ENCODE measurements at regions not wholly inside any gene's neighbourhood (a gene's known extent, or its start where the extent isn't known, plus 50 kb on each side); places are given as distances from the start of the nearest gene placed in this dataset.

DNA sequence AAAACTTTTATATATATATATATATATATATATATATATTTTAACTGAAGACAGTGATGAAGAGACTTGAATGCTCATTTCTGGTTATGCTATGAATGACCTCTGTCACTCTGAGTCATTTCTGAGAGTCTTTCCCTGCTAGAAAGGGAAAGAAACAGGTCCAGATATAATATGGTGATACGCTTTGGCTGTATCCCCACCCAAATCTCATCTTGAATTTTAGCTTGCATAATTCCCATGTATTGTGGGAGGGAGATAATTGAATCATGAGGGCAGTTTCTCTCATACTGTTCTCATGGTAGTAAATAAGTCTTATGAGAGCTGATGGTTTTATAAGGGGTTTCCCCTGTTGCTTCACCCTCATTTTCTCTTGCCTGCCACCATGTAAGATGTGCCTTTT is 254.1 kb upstream of the IGFBP7 start:
- Histone ChIP-seq H3K9me3 (no peaks in the 10 kb centered on the region), H3K27me3 (no peaks in the 10 kb centered on the region), H3K36me3 (no peaks in the 10 kb centered on the region), H3K27ac (no peak overlapping the region), H3K4me3 (no peak overlapping the region), H3K4me1 (no peaks in the 10 kb centered on the region)
- no peak for DNase-seq (ENCODE audit: extremely low spot score in 2 of 2)
- intact Hi-C loops (cut with DNase I), result no loop called here
- TF ChIP-seq POLR2AphosphoS5 (IDR thresholded peaks at IDR 0.05; ENCODE audit: insufficient read depth in 1 of 2, low read depth in 1 of 2) (no peak), POLR2A (IDR thresholded peaks at IDR 0.05) (no peak)
- TF ChIP-seq, protein P1, sequence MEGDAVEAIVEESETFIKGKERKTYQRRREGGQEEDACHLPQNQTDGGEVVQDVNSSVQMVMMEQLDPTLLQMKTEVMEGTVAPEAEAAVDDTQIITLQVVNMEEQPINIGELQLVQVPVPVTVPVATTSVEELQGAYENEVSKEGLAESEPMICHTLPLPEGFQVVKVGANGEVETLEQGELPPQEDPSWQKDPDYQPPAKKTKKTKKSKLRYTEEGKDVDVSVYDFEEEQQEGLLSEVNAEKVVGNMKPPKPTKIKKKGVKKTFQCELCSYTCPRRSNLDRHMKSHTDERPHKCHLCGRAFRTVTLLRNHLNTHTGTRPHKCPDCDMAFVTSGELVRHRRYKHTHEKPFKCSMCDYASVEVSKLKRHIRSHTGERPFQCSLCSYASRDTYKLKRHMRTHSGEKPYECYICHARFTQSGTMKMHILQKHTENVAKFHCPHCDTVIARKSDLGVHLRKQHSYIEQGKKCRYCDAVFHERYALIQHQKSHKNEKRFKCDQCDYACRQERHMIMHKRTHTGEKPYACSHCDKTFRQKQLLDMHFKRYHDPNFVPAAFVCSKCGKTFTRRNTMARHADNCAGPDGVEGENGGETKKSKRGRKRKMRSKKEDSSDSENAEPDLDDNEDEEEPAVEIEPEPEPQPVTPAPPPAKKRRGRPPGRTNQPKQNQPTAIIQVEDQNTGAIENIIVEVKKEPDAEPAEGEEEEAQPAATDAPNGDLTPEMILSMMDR (IDR thresholded peaks at IDR 0.05), result no peak

DNA sequence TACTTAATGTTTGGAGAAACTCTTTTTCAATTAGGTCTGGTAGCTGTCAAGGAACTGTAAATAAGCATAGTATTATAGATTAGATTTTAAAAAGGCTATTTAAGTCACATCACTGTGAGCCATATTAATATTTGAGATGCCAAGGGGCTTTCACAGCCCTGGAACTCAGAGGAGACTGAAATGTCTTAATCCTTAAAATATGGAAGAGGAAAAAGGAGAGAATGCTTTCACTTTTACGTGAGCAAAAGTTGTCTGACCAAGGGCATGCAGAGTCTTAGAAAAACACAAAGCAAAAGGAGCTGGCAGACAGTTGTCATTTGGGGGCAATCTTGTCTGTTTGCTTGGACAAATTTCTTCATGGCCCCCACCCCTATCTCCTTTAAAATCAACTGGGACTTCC is 253.2 kb upstream of the IGFBP7 start:
- no peak overlapping the region for H3K27ac ChIP-seq

DNA sequence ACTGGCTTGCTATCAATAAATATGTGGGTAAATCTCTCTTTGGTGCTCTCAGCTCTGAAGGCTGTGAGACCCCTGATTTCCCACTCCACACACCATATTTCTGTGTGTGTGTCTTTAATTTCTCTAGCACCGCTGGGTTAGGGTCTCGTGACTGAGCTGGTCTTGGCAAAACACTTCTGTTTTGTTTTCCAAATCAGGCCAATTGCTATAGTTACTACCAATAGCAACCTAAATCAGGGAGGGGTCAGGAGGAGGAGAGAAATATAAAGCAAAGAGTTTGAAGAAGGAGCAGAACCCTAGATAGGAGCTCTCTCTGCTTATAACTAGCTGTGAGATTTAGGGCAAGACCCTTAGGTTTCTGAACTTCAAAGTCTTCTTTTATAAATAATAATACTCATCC is 250.5 kb upstream of the IGFBP7 start:
- Histone ChIP-seq H3K36me3 (no peaks in the 10 kb centered on the region), H3K4me3 (no peak overlapping the region), H3K9me3 (no peaks in the 10 kb centered on the region), H3K27ac (no peak overlapping the region), H3K27me3 (no peaks in the 10 kb centered on the region), H3K4me1 (no peaks in the 10 kb centered on the region)
- intact Hi-C loops (cut with DNase I), result no loop called here
- TF ChIP-seq POLR2AphosphoS5 (IDR thresholded peaks at IDR 0.05; ENCODE audit: insufficient read depth in 1 of 2, low read depth in 1 of 2) (no peak), POLR2A (IDR thresholded peaks at IDR 0.05) (no peak)
- TF ChIP-seq, protein P1 (IDR thresholded peaks at IDR 0.05), result no peak
- no peak for DNase-seq (ENCODE audit: extremely low spot score in 2 of 2)

More for the DNA sequence above, 253.2 kb upstream of the IGFBP7 start:
- Histone ChIP-seq H3K4me3 (no peak overlapping the region), H3K4me1 (no peaks in the 10 kb centered on the region), H3K9me3 (no peaks in the 10 kb centered on the region), H3K36me3 (no peaks in the 10 kb centered on the region), H3K27me3 (no peaks in the 10 kb centered on the region)
- intact Hi-C loops (cut with DNase I), result no loop called here
- no peak for TF ChIP-seq POLR2A (IDR thresholded peaks at IDR 0.05)
- TF ChIP-seq, protein P1 (IDR thresholded peaks at IDR 0.05), result no peak
- TF ChIP-seq POLR2AphosphoS5 (IDR thresholded peaks at IDR 0.05; ENCODE audit: insufficient read depth in 1 of 2, low read depth in 1 of 2), result no peak
- no peak for DNase-seq (ENCODE audit: extremely low spot score in 2 of 2)

DNA sequence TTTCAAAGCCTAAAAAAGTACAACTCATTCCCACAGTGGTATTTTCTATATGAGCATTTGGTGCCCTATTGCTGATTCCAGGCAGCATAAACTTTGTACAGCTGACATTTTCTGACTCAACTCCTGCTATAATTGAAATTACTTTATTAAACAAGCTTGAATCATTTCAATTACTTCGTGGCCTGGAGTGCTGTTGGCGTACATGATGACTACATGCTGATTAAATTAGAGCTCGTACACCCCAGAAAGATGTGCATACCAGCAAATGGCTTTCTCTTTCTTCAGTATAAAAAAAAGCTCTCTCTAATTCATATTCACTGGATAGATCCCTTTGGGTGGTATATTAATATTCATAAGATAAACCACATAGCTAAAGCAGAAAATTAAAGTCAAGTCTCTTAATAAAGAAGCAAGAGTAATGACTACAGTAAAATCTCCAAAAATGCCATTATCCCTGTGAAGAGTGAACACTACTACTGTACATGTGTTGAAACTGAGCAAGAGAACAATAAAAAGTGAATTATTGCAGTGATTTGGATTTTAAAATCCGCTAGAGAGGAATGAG is 245.0 kb upstream of the IGFBP7 start:
- no peaks in the 10 kb centered on the region for H3K4me1 ChIP-seq
- no peak overlapping the region for H3K4me3 ChIP-seq
- TF ChIP-seq, protein P1 (IDR thresholded peaks at IDR 0.05), result no peak
- no peak for TF ChIP-seq POLR2AphosphoS5 (IDR thresholded peaks at IDR 0.05; ENCODE audit: insufficient read depth in 1 of 2, low read depth in 1 of 2)
- TF ChIP-seq POLR2A (IDR thresholded peaks at IDR 0.05), result no peak
- DNase-seq (ENCODE audit: extremely low spot score in 2 of 2), result no peak
- intact Hi-C loops (cut with DNase I), result no loop called here
- no peaks in the 10 kb centered on the region for H3K27me3 ChIP-seq
- no peaks in the 10 kb centered on the region for H3K9me3 ChIP-seq
- H3K36me3 ChIP-seq, result no peaks in the 10 kb centered on the region
- no peak overlapping the region for H3K27ac ChIP-seq

DNA sequence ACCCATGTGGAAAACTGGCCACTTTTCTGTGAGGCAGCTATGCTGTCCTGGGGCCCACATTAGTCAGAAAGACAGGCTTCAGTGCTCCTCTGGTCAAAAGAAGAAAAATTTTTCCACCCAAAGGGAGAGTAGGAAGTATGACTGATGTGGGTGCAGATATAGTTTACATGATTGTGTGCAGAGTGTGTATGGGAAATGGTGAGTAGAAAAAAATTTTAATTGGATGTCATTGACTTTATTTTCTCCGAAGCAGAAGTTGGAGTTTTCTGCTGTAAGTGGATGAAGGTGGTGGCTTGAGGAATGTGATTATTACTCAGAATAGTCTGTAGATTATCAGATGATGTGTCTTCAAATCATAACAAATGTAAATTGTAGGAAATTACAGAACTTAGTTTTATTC is 241.5 kb upstream of the IGFBP7 start:
- no peak for DNase-seq (ENCODE audit: extremely low spot score in 2 of 2)
- H3K4me3 ChIP-seq, result no peak overlapping the region
- H3K4me1 ChIP-seq, result no peaks in the 10 kb centered on the region
- TF ChIP-seq POLR2A (IDR thresholded peaks at IDR 0.05) (no peak), POLR2AphosphoS5 (IDR thresholded peaks at IDR 0.05; ENCODE audit: insufficient read depth in 1 of 2, low read depth in 1 of 2) (no peak)
- TF ChIP-seq, protein P1 (IDR thresholded peaks at IDR 0.05), result no peak
- H3K9me3 ChIP-seq, result no peaks in the 10 kb centered on the region
- H3K27ac ChIP-seq, result no peak overlapping the region
- no peaks in the 10 kb centered on the region for H3K36me3 ChIP-seq
- H3K27me3 ChIP-seq, result no peaks in the 10 kb centered on the region
- intact Hi-C loops (cut with DNase I), result no loop called here
